Omental fat pad (tissue), 3 donors: ENCODE measurements at regions not wholly inside any gene's neighbourhood (a gene's known extent, or its start where the extent isn't known, plus 50 kb on each side); places are given as distances from the start of the nearest gene placed in this dataset.
"Not testable (repeated sequence)": the region's sequence is repeated elsewhere in the genome, so short reads cannot be mapped to it uniquely, and the experiment has no call there.

ENCODE experiments used
- ATAC-seq: fragments of 150-250 bp; one replicate; pipeline ENCODE4 v1.9.1; 2016; ENCODE audit warnings: mild to moderate bottlenecking, moderate library complexity; ENCODE audit not compliant: low FRiP score
- DNase-seq: peaks from one replicate; pipeline ENCODE4 v3.0.0-alpha.2; 2019; ENCODE audit warnings: low spot score
- TF ChIP-seq, protein P1 (sequence below), 3 donors: fragments of 450-650 bp; IDR thresholded peaks; one replicate each; pipeline ENCODE4 v1.5.1; 2016 to 2017; ENCODE audit warnings: antibody characterized with exemption in 3 of 3, mild to moderate bottlenecking in 3 of 3, moderate library complexity in 2 of 3

- DNase-seq (no peak), ATAC-seq (no peak)
- TF ChIP-seq, protein P1, sequence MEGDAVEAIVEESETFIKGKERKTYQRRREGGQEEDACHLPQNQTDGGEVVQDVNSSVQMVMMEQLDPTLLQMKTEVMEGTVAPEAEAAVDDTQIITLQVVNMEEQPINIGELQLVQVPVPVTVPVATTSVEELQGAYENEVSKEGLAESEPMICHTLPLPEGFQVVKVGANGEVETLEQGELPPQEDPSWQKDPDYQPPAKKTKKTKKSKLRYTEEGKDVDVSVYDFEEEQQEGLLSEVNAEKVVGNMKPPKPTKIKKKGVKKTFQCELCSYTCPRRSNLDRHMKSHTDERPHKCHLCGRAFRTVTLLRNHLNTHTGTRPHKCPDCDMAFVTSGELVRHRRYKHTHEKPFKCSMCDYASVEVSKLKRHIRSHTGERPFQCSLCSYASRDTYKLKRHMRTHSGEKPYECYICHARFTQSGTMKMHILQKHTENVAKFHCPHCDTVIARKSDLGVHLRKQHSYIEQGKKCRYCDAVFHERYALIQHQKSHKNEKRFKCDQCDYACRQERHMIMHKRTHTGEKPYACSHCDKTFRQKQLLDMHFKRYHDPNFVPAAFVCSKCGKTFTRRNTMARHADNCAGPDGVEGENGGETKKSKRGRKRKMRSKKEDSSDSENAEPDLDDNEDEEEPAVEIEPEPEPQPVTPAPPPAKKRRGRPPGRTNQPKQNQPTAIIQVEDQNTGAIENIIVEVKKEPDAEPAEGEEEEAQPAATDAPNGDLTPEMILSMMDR (IDR thresholded peaks at IDR 0.05) = no peak
These were observed 363.4 kb upstream of the PDE3A start for GRCh38 chr12:20004952-20005351.

- DNase-seq (no peak), ATAC-seq (no peak)
- TF ChIP-seq, protein P1 (IDR thresholded peaks at IDR 0.05) = no peak
These were observed 361.2 kb upstream of the PDE3A start for GRCh38 chr12:20006871-20007730.

GRCh38 chr12:20009965-20010364, 358.4 kb upstream of the PDE3A start:
- DNase-seq, ATAC-seq: not testable (repeated sequence)

DNA sequence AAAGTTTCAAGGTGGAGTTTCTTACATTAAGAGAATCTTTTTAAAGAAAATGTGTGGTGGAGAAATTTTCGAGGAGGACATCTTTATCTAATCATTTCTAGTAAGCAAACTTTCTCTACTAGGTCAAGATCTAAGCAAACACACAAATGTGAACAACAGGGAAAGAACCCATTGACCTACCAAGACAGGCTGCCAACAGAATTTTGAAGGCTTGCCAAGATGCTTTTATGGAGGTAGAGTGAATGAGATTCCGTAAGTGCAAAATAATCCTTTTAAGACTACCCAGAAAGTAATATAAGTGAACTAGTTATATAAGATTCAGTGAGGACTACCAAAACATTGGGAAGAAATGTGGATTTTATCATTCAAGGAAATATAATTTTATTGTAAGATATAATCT, 357.1 kb upstream of the PDE3A start:
- DNase-seq = no peak
- no peak for ATAC-seq

DNA sequence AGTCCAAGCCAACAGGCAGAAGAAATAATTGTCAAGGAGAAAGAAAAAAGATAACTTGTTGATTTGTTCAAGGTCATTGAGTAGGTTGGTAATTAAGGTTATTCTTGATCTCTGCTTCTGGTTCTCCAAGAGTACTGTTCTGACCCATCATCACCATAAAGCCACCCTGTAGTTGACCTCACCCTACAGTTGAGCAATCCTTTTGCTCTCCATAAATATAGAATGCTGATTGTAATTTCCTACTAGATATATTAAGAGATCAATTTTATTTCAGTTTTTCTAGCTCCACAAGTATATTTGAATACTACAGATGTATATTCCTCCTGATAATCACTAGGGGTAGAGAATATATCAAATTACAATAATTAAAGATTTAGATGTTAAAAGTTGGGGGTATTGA, 350.5 kb upstream of the PDE3A start:
- TF ChIP-seq, protein P1 (IDR thresholded peaks at IDR 0.05) = no peak
- ATAC-seq = no peak
- DNase-seq = no peak

More for the DNA sequence above, 357.1 kb upstream of the PDE3A start:
- TF ChIP-seq, protein P1 (IDR thresholded peaks at IDR 0.05) = no peak

- DNase-seq = no peak
- ATAC-seq = no peak
- TF ChIP-seq, protein P1 (IDR thresholded peaks at IDR 0.05) = no peak
These were observed 349.9 kb upstream of the PDE3A start for GRCh38 chr12:20018406-20018805.

GRCh38 chr12:20024194-20024593, 344.1 kb upstream of the PDE3A start:
- no peak for ATAC-seq
- TF ChIP-seq, protein P1 (IDR thresholded peaks at IDR 0.05) = no peak
- DNase-seq = no peak
